ENCODE measurements at regions not wholly inside any gene's neighbourhood (a gene's known extent, or its start where the extent isn't known, plus 50 kb on each side); places are given as distances from the start of the nearest gene placed in this dataset.

GRCh38 chr9:26034786-26035185, 356.5 kb upstream of the TUSC1 start:
- DNase-seq, result no peak

DNA sequence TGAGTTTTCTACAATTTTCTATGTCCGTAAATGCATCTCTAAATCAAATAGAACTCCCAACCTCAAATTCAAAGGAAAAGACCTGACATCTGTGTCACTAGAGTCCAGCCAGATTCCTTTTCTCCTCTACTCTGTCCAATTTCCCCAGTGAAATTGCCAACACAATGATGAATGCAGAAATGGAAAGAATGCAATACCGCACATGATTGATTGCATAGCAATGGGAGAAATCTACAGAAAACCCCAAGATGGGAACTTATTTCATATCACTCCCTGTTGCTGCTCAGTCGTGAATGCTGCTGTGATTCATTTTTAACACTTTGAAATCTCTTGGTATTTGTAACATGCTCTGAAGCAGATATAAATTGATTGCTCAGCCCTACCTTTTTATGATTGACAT, 355.1 kb upstream of the TUSC1 start:
- DNase-seq, result peak; percentile 23

DNA sequence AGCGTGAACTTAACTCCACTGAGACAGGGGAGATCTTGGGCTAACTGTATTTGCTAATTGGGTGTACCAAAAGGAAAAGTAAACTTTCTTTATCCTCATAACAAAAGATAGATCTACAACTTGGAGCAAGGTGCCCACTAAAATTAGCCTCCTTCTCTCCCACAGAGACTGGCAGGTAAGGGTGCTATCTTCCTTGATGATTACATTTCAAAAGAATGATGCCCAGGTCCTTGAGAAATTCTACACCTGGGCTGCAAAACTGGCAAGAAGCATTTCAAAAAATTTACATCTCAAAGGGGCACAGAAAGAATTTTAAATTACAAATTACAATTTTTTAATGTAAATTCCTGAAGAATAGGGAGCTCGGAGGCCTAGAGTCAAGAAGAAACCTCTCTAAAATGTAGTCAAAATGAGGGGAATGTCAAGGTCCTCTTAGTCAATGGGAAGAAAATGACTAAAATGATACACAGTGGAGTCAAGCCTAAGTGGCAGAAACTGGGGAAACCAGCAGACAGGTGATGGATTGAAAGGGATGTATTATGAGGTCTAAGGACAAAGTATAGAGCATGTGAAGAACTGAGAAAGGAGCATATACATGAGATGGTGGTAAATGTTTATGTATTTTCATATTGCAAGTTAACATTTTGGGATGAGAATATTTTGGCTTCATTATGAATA, 348.3 kb upstream of the TUSC1 start:
- DNase-seq, result no peak

- no peak for DNase-seq
Measured at GRCh38 chr9:26013199-26013598, 335.0 kb upstream of the TUSC1 start.

- no peak for DNase-seq
Measured at GRCh38 chr9:26012797-26013196, 334.6 kb upstream of the TUSC1 start.

GRCh38 chr9:25994605-25995004, 316.4 kb upstream of the TUSC1 start:
- DNase-seq, result no peak

DNA sequence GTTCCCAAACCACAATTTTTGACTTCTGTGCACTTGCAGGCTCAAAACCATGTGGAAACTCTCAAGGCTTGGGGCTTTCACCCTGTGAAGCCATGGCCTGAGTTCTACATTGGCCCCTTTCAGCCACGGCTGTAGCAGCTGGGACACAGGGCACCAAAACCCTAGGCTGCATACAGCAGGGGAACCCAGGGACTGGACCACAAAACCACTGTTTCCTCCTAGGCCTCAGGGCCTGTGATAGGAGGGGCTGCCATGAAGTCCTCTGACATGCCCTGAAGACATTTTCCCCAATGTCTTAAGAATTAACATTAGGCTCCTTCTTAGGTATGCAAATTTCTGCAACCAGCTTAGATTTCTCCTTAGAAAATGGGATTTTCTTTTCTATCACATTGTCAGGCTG, 312.1 kb upstream of the TUSC1 start:
- DNase-seq, result no peak

GRCh38 chr9:25975667-25976066, 297.4 kb upstream of the TUSC1 start:
- DNase-seq, result no peak

DNA sequence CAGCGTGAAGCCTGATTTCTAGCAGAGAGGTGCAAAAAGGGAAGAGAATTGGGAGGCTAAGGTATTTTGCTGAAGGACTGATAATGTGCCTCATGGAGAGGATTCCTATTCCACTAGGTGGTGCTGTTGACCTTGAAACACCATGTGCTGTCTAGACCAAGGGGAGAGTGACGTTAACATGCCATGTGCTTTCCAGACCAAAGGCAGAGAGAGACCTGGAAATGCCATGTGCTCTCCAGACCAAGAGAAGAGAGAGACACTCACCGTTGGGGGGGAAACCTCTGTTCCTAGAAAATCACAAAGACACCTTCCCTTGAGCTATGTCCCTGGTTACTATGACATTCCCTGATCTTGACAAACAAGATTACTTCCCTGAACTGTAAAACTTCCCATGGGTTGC, 286.0 kb upstream of the TUSC1 start:
- peak; percentile 9 for DNase-seq

DNA sequence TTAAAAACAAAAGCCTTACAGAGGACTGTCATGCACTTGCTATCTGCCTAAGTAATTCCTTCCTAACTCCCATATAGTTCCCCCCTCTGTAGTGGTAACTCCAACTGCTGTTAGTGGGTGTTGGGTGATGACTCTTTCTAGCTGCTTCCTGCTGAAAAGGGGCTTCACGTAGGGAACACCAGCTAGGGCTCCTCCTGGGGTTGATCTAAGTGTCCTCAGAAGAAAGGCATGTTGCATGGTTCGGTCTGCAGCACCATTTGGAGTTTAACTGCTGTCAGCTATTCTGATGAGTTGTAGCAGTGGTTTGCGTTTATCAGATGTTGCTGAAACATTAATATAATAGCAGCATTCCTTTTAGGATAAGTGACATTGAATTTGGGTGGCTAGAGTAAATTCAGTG, 281.9 kb upstream of the TUSC1 start:
- no peak for DNase-seq

- no peak for DNase-seq
Measured at GRCh38 chr9:25954209-25954608, 276.0 kb upstream of the TUSC1 start.

DNA sequence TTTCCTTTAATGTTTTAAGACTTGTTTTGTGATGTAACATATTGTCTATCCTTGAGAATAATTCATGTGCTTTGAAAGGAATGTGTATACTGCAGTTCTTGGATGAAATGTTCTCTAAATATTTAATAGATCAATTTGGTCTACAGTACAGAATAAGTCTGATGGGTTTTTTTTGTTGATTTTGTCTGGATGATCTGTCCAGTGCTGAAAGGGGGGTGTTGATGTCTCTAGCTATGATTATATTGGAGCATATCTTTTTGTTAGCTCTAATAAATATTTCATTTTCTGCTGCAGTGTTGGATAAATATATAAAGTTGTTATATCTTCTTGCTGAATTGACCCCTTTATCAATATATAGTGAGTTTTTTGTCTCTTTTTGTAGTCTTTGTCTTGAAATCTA, 269.9 kb upstream of the TUSC1 start:
- no peak for DNase-seq

DNA sequence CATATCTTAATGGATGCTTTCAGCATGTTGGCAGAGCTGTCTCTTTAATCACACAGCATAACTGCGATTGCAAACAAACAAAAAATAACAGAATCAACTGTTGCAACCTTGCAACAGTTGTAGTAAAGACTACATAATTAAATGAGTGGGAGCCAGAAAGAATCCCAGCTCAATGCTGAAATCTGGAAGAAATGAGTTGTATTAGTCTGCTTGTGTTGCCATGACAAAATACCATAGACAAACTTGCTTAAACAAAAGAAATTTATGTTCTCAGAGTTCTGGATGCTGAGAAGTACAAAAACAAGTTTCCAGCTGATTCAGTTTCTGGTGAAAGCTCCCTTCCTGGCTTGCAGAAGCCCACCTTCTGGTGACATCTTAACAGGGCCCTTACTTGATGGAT, 260.9 kb upstream of the TUSC1 start:
- peak; percentile 9 for DNase-seq

DNA sequence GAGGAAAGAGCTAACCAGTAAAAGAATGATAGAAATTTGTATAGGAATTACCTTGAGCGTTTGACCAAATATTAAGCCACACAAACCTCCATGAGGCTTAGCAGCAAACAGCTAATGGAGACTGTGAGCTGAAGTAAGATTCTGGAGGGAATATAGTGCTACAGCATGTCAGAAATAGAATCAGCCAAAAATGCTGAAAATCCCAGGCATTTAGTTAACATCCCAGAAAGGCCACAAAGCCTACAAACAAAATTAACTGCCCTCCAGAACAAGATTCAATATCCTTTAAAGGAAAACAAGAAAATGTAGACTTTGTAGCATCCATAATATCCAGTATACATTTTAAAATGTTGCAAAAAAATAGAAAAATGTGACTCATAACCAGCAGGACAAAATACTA, 257.8 kb upstream of the TUSC1 start:
- DNase-seq, result no peak

DNA sequence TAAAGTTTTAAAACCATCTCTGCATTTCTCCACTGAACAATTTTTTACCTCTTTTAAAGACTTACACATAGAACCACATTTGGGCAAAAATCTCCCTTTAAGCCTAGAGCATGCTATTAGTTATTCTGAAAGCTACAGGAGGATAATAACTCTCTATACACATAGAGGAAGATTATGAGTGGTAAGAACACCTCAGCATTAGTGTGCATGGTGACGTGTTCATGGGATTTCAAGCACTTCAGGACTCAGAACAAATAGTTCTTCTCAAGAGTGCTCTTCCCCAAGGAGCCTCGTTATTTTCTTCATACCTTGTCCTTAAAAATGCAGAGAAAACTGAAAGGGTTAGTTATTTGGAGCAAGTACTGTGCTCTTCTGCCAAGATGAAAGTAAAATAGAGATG, 256.9 kb upstream of the TUSC1 start:
- no peak for DNase-seq

- DNase-seq, result no peak
Measured at GRCh38 chr9:25918761-25919160, 240.5 kb upstream of the TUSC1 start.

GRCh38 chr9:25917731-25918362, 239.6 kb upstream of the TUSC1 start:
- no peak for DNase-seq

GRCh38 chr9:25913806-25914205, 235.6 kb upstream of the TUSC1 start:
- no peak for DNase-seq

GRCh38 chr9:25904701-25905100, 226.5 kb upstream of the TUSC1 start:
- DNase-seq, result no peak

DNA sequence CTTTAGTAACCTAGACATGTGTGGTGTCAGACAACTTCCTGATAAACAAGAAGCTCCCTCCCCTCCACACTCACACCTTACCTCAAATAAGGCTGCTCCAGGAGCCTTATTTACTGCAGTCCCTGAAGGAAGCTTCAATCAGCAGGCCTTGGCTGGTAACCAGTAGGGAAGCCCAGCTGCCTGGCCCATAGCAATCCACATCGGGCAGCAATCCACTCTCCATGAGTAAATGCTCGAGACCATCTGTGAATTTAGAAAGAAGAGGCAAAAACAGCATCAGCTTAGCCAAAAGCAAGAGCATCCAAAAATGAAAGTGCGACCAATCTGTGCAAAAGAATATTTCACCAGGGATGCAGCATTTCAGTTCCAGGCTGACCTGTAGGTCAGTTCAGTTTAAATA, 213.3 kb upstream of the TUSC1 start:
- DNase-seq, result peak; percentile 23

DNA sequence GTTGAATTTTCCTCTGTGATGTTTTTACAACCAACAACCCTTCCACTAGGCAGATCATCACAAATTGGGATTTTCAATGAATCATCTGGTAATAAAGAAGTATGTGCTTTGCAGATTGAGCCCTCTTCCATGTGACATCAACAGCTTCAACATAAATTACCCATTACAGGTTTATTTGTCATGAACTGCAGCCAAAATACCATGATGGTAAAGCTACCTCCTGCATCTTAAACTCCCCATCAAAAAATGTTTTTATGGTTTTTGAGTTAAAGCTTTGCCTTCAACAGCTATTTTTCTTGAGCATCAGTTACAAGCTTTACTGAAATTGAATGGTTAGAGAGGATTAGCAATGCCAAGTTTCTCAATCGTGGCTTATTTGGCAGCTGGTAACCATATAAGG, 211.4 kb upstream of the TUSC1 start:
- DNase-seq, result no peak

DNA sequence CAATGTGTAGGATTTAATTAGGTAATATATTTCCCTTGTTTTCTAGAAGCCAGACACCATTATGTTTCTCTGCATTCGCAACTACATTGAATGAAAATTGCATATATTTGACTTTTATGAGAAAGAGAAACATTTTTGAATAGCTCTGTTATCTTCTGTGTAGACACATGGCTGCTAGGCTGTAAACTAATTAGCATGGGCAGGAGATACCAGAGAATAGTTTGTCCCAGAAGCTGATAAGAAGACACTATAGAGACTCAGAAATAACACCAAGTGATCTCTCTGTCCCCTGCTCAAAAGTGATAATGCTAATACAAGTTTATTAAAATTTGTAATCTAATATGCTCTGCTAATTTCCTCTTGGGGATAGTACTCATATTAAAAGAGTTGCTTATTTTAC, 198.0 kb upstream of the TUSC1 start:
- no peak for DNase-seq

GRCh38 chr9:25864509-25864908, 186.3 kb upstream of the TUSC1 start:
- no peak for DNase-seq

DNA sequence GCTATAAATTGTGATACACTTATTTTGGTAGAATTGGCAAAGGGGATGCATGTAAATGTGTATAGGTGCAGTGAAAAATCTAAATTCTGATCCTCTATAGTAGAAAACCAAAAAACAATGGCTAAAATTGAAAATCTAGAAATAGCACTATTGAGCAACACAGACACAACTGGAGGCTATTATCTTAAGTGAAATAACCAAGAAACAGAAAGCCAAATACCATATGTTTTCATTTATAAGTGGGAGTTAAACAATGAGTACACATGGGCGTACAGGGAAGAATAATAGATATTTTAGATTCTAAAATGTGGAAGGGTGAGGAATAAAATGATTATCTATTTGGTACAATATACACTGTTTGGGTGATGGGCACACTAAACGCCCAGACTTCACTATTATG, 183.2 kb upstream of the TUSC1 start:
- DNase-seq, result peak; percentile 4

GRCh38 chr9:25857147-25857546, 178.9 kb upstream of the TUSC1 start:
- no peak for DNase-seq
